NT2/D1 (cell line): ENCODE measurements at regions not wholly inside any gene's neighbourhood (a gene's known extent, or its start where the extent isn't known, plus 50 kb on each side); places are given as distances from the start of the nearest gene placed in this dataset.

Experiments
- YY1 ChIP-seq: IDR thresholded peaks from 2 replicates; pipeline ENCODE4 v1.6.1; 2011; ENCODE audit not compliant: insufficient read length, insufficient read depth
- ZNF274 ChIP-seq: IDR thresholded peaks from 2 replicates; pipeline ENCODE4 v1.6.1; 2011; ENCODE audit warnings: mild to moderate bottlenecking, low read depth, low read length

- TF ChIP-seq YY1 (no peak), ZNF274 (no peak)
Measured at GRCh38 chr2:858646-859045, 92.0 kb upstream of the SNTG2 start.
